Lower leg skin (tissue), 4 donors: ENCODE measurements at regions not wholly inside any gene's neighbourhood (a gene's known extent, or its start where the extent isn't known, plus 50 kb on each side); places are given as distances from the start of the nearest gene placed in this dataset.

Experiments used
- DNase-seq, 2 donors: peaks; one replicate each; pipeline ENCODE4 v3.0.0-alpha.2; 2019; ENCODE audit warnings: low spot score in 2 of 2
- H3K4me3 ChIP-seq: fragments of 200-600 bp; sonication (generic); 2 replicates; pipeline ENCODE4 v1.5.1; 2017; ENCODE audit warnings: mild to moderate bottlenecking, low read depth; ENCODE audit not compliant: poor library complexity, severe bottlenecking
- CTCF ChIP-seq, 3 donors: fragments of 450-650 bp; IDR thresholded peaks; one replicate each; pipeline ENCODE4 v1.5.1; 2016; ENCODE audit warnings: antibody characterized with exemption in 3 of 3, mild to moderate bottlenecking in 3 of 3, moderate library complexity in 2 of 3
- POLR2A ChIP-seq, 2 donors: fragments of 450-650 bp; IDR thresholded peaks; one replicate each; pipeline ENCODE4 v1.6.1; 2016 to 2017; ENCODE audit warnings: antibody characterized with exemption in 2 of 2, mild to moderate bottlenecking in 1 of 2, moderate library complexity in 1 of 2
- WGBS, 2 donors: methylation state at CpG; one replicate each; pipeline ENCODE4 v1.1.5; 2018; 5-methylcytosine and 5-hydroxymethylcytosine counted together
- intact Hi-C: fragments of 100-400 bp; cut with DNase I; formaldehyde crosslinking; loops from one replicate; pipeline ENCODE4 v1.15.0; 2023; ENCODE audit warnings: low total_unique reads

GRCh38 chr2:83291083-83291482, 1168.0 kb downstream of the SUCLG1 start:
- no peak for DNase-seq
- 86 to 87% methylated on average over 4 of the region's 4 CpGs for WGBS, 2 donors
- H3K4me3 ChIP-seq = no peak overlapping the region
- no peak for TF ChIP-seq POLR2A (IDR thresholded peaks at IDR 0.05)
- TF ChIP-seq CTCF (IDR thresholded peaks at IDR 0.05) = no peak
- intact Hi-C loops = no loop called here

GRCh38 chr2:83282841-83283240, 1176.2 kb downstream of the SUCLG1 start:
- no peak overlapping the region for H3K4me3 ChIP-seq
- no peak for TF ChIP-seq POLR2A (IDR thresholded peaks at IDR 0.05)
- TF ChIP-seq CTCF (IDR thresholded peaks at IDR 0.05) = no peak
- intact Hi-C loops = no loop called here
- no peak for DNase-seq

GRCh38 chr2:83282043-83282795, 1176.9 kb downstream of the SUCLG1 start:
- no peak overlapping the region for H3K4me3 ChIP-seq
- DNase-seq = no peak
- 61 to 77% methylated on average over 6 of the region's 6 CpGs for WGBS, 2 donors
- intact Hi-C loops = no loop called here
- TF ChIP-seq CTCF (IDR thresholded peaks at IDR 0.05) (no peak), POLR2A (IDR thresholded peaks at IDR 0.05) (no peak)

- no peak overlapping the region for H3K4me3 ChIP-seq
- no peak for DNase-seq
- WGBS, 2 donors = 71 to 76% methylated on average over 1 of the region's 1 CpG
- TF ChIP-seq POLR2A (IDR thresholded peaks at IDR 0.05) (no peak), CTCF (IDR thresholded peaks at IDR 0.05) (no peak)
- intact Hi-C loops = no loop called here
Measured at GRCh38 chr2:83280391-83280790, 1178.7 kb downstream of the SUCLG1 start.

- no peak for DNase-seq
- no peak overlapping the region for H3K4me3 ChIP-seq
- intact Hi-C loops = no loop called here
- TF ChIP-seq CTCF (IDR thresholded peaks at IDR 0.05) (no peak), POLR2A (IDR thresholded peaks at IDR 0.05) (no peak)
Measured at GRCh38 chr2:83273322-83273721, 1185.8 kb downstream of the SUCLG1 start.

GRCh38 chr2:83261591-83262136, 1197.4 kb downstream of the SUCLG1 start:
- no peak overlapping the region for H3K4me3 ChIP-seq
- intact Hi-C loops = no loop called here
- 68 to 69% methylated on average over 1 of the region's 1 CpG for WGBS, 2 donors
- no peak for TF ChIP-seq POLR2A (IDR thresholded peaks at IDR 0.05)
- no peak for DNase-seq
